HUDEP-2 (cell line): ENCODE measurements at regions not wholly inside any gene's neighbourhood (a gene's known extent, or its start where the extent isn't known, plus 50 kb on each side); places are given as distances from the start of the nearest gene placed in this dataset.
A peak's percentile ranks its signal among the peaks of the same experiment; 100 is the strongest.

Experiments
- DNase-seq, 76 experiments: peaks; one replicate each; lab custom pipeline; 2025; ENCODE audit not compliant: unreplicated experiment in 76 of 76; lab: John Stamatoyannopoulos, UW

DNA sequence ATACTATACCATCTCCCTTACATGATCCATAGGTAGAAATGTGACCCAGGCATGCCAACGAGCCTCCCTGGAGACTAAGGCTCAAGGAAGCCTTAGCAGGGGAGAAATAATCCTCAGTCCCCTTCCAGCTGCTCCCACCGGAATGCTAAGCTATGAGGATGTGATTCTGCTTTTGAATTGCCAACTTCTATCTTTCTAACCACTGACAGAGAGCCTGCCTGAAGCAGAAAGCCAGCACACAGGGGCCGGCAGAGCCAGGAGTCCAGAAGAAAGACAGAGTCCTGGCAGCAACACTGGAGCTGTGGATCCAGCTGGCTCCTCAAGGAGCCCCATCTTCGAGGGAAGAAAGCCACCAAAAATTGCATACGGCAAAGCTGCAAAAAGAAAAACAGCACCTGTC is 579.6 kb upstream of the CDH5 start:
- no peak for DNase-seq

DNA sequence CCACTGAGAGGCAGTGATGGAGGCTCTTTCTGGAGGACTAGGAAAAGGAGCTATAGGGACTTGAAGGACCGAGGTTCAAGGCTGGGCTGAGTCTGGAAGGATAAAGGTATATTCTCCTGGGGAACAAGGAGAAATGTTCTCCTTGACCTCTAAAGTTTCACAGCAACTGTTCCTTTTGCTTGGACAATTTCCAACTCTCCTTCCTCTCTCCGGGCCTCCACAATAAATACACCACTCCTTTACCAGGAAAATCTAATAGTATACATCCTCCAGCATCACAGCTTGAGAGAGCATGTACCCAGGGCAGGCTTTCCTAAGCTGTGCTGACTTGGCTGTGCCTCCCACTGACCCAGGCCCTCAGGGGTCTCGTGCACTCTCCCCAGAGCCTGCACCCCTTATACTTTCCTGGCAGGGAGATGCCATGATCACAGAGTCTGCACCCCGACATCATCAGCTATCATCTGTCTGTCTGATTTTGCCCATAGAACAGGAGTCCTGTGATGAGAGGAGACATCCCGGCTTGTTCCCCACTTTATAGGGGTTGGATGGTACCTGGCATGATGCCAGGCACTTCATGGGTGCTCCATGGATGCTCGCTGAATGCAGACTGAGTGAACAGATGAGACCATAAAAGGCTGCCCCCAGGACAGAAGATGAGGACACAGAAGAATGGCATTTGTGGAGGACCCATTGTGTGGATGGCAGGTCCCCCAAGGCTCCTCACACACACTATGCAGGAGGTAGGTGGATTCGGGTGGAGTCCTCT is 582.6 kb upstream of the CDH5 start:
- no peak for DNase-seq

DNA sequence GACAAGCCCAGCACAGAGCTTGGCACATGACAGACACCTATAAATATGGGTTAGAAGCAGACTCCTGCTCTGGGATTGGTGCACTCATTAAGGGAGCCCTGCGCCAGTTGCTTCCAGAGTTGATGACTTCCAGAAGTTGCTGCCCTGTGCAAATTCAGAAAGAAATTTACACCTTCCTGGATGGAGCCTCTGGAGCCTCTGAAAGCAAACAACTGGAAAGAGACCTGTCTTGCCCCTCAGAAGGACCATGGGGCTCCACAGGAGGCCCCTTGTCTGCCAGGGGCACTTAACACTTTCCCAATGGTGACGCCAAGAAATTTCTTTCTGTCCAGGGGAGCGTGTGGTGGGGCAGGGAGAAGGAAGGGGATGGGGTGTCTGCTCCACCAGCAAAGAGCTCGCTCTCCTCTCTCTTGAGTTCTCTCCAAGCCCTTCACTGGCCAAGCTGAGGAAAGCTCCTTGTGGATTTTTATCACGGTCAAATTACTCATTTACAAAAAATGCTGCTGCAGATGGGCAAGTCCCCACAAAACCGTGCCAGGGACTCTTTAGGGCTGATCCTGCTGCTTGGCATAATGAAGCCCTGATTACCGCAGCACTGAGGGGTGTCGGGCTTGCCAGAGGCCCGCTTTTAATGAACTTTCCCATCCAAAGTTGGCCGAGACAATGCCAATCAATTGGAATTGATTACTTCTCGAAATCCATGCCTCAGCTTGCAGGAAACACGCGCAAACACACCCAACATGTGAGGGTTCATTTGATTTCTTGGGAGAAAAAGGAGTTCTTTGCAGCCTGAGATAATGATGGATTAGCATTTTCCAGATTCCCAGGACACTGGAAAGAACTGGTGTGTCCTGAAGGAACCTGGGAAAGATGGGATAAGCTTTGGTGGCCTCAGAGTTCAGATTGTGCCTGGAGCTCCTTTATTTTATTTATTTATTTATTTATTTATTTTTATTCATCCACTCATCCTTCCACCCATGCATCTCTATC is 583.6 kb upstream of the CDH5 start:
- DNase-seq: no peak

DNA sequence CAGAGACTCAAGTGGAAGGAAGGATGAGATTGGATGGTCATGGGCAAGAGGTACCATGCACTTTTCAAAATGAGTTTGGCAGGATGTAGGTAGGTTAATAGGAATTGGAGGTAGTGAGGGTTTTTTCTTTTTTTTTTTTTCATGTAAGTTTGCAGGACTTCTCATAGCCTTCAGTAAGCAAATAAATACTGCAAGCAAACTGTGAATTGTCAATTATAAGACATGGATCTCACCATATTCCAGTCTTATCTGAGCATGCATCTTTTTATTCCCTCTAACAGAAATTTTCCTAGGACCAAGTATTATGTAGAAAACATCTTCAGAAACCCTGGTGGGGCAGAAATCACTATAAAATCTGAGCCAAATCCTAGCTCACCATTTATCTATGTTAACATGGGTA is 584.6 kb upstream of the CDH5 start:
- no peak for DNase-seq

DNA sequence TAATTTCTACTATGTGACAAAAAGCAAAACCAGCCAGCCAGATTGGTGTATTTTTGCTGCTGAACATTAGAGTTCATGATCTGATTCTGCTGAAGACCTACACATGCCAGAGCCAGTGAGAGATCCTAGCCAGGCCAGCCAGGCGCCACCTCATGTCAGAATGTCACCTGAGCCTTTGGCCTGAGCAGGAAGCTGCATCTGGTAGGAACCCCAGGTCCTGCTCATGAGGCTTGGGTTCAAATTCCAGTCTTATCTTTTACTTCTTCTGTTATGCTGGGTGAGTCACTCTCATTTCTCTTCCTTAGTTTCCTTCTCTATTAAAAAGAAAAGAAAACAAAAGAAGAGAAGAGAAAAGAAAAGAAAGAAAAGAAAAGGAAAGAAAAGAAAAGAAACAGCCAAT is 585.1 kb upstream of the CDH5 start:
- DNase-seq: peak in 2 of 76 experiments; percentile 3 to 8

DNA sequence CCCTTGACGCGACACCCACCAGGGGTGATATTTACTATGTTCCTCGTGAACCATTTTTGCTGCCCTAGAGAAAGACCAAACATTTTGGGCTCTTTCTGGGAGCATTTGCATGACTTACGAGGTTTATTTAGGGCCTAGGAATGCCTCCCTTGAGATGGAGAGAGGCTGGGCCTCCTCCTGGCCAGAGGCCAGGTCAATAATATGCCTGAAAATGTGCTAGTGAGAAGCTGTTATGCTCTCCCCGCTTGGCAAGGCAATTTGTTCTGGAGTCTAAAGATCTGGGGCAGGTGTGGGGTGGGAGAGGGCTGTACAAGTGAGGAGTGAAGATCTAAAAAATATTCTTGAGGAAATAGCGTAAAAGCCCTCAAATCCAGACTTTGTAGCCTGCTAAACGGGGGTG is 587.3 kb upstream of the CDH5 start:
- no peak for DNase-seq

DNA sequence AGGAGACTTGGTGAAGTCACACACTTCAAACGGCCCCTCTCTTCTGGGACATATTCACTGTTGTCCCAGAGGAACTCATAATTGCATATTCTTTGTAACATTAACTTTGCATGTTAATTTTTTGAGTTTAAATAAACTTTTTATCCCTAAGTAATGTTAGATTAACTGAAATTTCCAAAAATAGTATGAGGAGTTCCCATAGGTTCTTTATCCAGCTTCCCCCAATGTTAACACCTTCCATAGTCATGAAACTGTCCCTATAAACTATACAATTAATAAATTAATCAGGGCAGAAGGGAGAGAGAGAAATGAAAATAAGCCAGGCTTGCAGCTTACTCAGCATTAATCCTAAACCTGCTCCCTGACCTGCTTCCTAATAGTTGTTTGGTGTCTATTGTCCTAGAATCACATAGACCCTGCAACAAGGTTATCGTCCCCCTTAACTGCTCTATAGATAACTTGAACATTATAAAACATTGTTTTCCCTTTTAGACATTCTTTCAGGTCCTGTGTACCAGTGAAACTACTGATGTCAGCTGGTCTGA is 589.8 kb upstream of the CDH5 start:
- no peak for DNase-seq

DNA sequence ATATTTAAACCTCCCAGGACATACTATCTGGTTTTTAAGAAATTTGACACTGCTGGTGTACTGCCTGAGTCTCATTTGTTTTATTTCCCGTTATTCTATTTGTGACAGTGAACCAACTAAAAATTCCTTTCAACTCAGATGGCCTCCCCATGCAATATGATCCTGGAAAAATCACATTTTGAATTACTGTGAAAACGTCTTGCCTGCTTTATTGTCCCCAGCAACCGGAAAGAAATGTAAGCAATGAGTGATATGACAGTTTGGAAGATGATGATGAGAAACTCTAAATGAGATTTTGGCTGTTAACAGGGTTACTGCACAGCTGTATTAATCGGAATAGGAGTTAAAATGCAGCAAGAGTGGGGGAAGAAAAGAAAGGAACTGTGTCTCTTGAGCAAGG is 590.7 kb upstream of the CDH5 start:
- DNase-seq: no peak

DNA sequence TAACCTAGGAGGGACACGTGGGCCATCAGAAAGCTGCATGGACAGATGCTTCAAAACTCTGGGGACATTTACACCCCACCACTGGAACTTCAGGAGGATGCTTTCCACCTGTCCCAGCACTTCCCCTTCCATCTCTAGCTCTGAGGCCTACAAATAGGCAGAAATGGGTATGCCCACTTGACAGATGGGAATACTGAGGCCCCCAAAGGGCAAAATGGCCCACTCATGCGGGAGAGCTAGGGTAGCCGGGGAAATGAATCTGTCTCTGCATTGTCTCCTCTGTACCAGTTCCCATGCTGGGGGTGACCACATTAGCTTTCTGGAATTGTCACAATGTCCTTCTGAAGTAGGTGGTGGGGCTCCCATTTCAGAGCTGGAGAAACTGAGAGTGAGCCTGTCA is 592.1 kb upstream of the CDH5 start:
- no peak for DNase-seq

DNA sequence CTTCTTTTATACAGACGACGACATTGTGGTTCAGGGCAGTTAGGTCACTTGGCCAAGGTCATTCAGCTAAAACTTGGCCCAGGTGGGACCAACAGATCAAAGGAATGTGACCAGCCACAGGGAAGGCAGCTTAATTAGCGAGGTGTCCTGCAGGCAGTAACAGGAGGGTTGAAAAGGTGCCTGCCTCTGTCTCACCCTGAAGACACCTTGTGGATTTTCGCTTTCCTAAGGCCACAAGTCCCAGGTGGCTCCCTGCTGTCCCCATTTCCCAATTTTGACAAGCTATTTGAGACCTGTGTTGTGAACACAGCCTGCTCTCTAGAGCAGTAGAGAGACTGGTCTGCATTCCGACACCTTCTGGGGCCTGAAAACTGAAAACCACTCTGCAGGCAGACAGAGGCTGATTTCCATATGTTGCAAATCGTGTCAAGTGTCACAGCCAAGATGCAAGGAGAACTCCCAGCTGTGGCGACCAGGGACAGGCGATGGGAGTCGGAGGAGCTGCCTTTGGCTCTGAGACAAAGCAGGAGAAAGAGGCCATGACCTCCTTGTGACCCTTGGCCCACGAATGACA is 593.1 kb upstream of the CDH5 start:
- no peak for DNase-seq

DNA sequence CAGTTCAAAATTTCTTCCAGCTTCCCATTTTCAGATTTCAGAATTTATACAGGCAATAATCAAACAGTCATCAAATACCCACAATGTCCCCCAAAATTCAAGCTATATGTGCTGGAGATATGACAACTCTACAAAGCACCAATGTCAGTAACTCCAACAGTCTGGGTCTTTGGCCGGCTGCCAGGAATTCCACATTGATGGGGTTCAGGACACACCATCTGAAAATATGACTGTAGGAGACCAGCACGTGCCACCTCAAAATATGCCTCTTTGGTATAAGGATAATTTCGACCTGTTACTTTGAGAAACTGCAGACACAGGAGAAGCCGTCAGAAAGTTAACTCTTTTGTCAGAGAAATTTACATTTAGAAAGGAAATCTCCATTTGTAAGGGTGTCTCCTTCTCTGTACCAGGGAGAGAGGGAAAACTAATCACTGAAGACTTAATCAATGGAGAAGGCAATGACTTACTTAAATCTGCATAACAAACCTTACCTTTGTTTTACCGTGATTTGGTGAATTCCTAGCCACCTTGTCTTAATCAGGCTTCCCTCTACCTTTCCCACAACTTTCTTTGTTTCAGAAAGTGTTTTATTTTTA is 594.3 kb upstream of the CDH5 start:
- DNase-seq: no peak

DNA sequence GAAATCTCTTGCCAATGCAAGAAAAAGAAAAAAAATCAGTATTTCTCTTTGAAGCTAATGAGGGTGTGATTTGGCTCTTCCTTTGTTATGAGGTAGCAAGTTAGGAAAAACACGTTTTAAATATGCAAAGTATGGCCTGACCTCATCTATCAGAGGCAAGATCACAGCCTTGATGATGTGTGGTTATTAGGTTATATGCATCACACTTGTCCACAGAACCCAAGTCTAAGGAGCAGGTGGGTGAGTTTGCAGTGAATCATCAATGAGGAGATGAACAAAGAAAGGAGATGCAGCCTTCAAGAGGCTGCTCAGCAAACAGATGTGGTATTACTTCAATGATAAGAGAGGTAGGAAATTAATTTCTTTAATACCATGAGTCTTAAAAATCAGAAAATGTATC is 594.8 kb upstream of the CDH5 start:
- DNase-seq: no peak

DNA sequence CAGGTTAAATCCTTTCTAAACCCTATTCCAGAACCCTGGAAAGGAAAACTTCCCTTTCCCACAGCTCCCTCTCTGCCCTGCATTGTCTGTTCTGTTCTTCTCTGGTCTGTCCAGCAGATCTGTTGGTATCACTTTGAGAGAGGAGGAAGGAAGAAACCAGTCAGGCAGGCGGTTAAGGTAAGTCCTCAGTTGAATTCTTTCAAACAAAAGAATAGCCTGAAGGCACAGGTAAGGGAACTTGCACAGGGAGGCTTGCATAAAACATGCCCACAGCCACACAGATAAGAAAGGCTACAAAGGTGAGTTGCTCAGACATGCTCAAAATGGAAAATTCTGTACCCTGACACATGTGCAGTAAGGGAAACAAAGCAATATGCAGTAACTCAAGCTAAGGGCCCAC is 595.7 kb upstream of the CDH5 start:
- no peak for DNase-seq

DNA sequence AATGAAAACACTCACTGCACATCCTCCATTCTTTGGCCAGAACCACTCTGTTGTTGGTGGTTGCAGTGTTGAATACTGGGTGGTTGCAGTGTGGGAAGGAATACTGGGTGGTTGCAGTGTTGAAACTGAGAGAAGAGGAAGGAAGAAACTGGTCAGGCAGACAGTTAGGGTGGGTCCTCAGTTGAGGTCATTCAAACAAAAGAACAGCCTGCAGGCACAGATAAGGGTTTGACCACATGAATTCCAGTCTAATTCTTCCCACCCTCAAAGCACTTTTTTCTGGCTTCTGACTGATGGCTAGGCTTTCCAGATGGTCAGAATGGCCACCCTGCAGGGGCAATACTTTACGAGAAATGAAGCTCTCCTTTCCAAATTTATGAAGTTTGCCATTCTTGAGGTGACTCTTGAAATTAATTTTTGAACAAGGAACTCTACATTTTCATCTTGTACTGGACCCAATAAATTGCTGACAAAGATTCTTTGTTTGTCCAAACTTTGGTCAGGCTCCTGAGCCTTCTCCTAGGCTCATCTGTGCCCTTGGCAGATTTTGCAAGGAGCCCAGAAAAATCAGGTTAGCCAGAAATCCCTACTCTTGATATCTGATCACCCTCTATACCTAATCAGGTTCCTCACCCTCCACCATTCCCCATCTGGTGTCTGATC is 596.6 kb upstream of the CDH5 start:
- peak in 46 of 76 experiments; percentile 2 to 85 (median 36) for DNase-seq

DNA sequence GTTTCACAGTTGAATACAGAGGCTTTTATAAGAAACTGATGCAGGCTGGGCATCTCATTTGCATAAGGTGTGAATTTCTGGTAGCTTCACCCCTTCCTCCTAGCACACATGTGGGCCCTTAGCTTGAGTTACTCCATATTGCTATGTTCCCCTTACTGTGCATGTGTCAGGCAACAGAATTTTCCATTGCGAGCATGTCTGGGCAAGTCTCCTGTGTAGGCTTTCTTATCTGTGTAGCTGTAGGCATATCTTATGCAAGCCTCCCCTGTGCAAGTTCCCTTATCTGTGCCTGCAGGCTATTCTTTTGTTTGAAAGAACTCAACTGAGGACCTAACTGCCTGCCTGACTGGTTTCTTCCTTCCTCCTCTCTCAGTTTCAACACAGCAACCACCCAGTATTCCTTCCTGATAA is 597.4 kb upstream of the CDH5 start:
- peak in 69 of 76 experiments; percentile 2 to 95 (median 67) for DNase-seq

DNA sequence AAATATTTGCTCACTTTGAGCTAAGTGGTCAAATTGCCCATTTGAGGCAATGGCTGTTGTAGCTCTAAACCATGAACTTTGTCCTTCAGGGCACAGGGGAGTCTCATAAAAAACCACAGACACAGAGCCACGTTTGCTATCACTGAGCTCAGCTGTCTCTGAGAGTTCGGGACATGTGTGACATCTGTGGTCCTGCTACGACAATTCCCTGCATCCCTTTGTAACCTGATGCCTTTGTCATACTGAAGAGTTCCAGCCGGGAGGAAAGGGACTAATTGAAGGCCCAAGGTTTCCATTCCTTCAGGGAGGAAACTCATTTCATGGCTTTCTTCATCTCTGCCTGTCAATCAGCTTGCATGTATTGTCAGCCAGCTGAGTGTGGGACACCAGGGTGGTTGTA is 599.4 kb upstream of the CDH5 start:
- no peak for DNase-seq

DNA sequence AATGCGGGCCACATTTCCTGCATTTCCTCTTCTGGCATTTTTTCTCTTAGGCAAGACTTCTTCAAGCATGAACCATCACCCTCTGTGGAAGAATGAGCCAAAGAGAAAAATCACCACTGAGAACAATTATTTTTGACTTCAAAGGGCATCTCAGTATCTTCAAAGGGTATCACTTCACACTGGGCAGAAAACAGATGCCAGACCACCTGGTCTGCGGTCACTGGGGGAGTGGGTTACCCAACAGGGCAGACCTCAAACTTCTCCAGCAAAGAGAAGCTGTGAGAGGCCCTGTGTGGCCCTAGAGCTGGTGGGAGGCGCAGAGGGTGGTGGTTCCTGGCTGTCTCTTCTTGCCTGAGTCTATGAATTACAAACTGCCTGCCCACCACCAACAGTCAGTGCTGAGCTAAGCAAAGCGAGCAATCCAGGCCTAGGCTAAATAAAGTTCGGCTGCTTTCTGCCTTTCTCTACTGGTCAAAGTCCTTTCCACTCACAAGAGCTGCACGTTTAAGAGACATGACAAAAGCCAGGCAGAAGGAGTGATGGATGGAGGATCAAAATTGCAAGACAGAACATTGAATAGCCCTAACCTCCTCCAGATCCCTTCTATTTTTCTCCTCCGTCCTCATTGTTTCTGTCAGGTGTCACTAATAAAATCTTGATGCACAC is 602.7 kb upstream of the CDH5 start:
- no peak for DNase-seq

DNA sequence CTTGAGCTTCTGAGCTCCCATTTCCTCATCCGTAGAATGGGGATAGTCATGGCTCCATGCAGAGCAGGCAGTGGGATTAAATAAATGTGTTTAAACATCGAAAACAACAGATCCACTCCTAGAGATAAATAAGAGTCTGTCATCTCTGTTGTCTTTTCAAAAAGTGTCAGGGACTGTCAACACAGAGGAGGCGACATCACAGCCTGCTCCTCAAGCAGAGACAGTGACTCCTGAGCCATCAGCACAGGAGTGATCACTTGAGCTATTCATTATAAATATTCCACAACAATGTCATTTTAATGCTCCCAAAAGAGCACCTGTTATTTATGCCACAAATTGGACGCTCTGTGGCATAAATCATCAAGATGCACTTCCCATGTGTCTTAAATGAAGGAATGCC is 605.6 kb upstream of the CDH5 start:
- no peak for DNase-seq

DNA sequence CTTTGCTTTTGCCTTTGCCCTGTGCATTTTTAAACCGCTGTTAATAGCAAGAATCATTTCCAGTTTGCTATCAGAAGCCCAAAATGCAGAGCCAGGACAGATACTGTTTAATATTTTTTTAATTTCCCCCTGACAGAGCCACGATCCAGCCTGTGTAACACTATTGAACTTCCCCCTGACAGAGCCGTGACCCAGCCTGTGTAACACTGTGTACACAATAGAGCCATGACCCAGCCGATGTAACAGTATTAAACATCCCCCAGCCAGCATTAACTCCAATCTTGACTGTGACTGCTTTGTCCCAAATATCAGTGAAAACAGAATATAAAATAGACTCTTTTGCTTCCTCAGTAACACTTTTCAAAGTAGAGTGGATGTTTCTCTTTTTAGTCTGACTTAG is 607.9 kb upstream of the CDH5 start:
- no peak for DNase-seq

DNA sequence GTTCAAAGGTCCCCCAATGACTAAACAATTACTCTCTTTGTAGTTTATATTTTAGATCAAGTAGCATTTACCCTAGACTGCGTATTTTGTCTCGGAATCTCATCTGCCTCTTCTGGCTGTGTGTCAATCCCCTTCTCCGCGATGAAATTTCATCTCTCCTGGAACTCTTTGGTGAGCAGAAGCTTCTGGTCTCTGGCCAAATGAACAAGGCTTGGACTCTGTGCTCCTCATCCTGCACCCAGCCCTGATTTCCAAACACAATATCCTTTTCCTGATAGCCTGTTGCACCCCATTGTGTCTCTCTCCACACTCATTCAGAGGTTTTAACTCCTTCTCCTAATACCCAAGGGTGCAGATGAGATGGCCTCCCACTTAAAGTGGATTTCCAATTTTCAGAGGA is 609.4 kb upstream of the CDH5 start:
- DNase-seq: no peak
